Activated CD4-positive, alpha-beta T cell treated with anti-CD3 and anti-CD28 coated beads for 36 hours (primary cell): ENCODE measurements at regions not wholly inside any gene's neighbourhood (a gene's known extent, or its start where the extent isn't known, plus 50 kb on each side); places are given as distances from the start of the nearest gene placed in this dataset.

Source experiments
- ATAC-seq: fragments of 200-7000 bp; cut with Tn5 transposase; one replicate; pipeline ENCODE4 v1.10.0; 2021; ENCODE audit warnings: mild to moderate bottlenecking, moderate library complexity
- CTCF ChIA-PET: fragments of 350-600 bp; sonication (Branson Sonifier 250); formaldehyde crosslinking; loops from one replicate; lab custom pipeline; 2021; ENCODE audit warnings: antibody characterized with exemption; lab: Charles Lee
- POLR2A ChIA-PET: fragments of 350-600 bp; sonication (Branson Sonifier 250); formaldehyde crosslinking; loops from one replicate; lab custom pipeline; 2021; ENCODE audit warnings: antibody characterized with exemption, inconsistent platforms; lab: Charles Lee
- DNase-seq: peaks from one replicate; pipeline ENCODE4 v3.0.0-alpha.2; 2020
- H3K27ac Mint-ChIP-seq: one replicate; pipeline ENCODE4 v1.8.0; 2021; ENCODE audit warnings: mixed read lengths
- H3K27me3 Mint-ChIP-seq: one replicate; pipeline ENCODE4 v1.8.0; 2021; ENCODE audit warnings: mixed read lengths
- H3K36me3 Mint-ChIP-seq: one replicate; pipeline ENCODE4 v1.8.0; 2021; ENCODE audit warnings: low read depth, mixed read lengths
- H3K4me1 Mint-ChIP-seq: one replicate; pipeline ENCODE4 v1.8.0; 2021; ENCODE audit warnings: mixed read lengths
- H3K4me3 Mint-ChIP-seq: one replicate; pipeline ENCODE4 v1.8.0; 2021; ENCODE audit warnings: mild to moderate bottlenecking, moderate library complexity, mixed read lengths
- H3K9me3 Mint-ChIP-seq: one replicate; pipeline ENCODE4 v1.8.0; 2021; ENCODE audit warnings: low read depth, mixed read lengths
- intact Hi-C, 2 experiments: fragments of 100-400 bp; cut with DNase I in 1 of 2; cut with micrococcal nuclease in 1 of 2; formaldehyde crosslinking; loops; one replicate each; pipeline versions ENCODE4 v1.14.2 to v1.15.1; 2022 to 2024; cut with DNase I, micrococcal nuclease

DNA sequence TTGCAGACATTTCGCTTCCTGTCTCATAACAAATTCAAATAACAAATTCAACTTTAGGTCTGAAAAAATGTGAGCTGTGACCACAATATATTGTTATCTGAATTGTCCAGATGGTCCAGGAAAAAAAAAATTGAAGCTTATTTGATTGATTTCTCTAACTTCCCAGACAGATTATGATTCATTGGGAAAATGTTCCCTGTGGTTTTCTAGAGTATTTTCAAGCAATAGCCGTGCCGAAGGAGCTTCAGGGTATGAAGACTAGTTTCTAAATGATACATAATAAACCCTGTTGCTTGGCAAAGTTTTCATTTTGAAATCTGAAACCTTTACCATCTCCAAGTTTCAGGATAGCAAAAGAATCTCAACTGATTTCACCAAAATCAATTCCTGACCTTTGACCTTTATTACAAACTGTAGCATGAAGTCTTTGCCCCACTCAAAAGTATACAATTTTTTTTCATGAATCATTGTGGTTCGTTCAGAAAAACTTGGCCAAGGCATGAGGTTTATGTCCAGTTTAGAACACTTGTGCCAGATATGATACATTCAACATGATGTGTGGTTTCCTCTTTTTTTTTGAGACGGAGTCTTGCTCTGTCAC, 109.9 kb downstream of the JCAD start:
- intact Hi-C loops, result no loop called here
- Mint-ChIP-seq H3K4me3 (no peak overlapping the region), H3K27me3 (no peaks in the 10 kb centered on the region), H3K36me3 (no peaks in the 10 kb centered on the region), H3K4me1 (peaks cover 14% of the 10 kb centered on the region), H3K27ac (peak overlapping the region; percentile 29), H3K9me3 (no peaks in the 10 kb centered on the region)
- DNase-seq (no peak), ATAC-seq (peak; percentile 44)
- CTCF ChIA-PET, result interaction anchor here (0.7 to 1.1 kb wide), 3 partner anchors 19 to 83 kb away, joined by 3 to 4 read pairs (median 3); no protein-coding TSS in a partner anchor
- POLR2A ChIA-PET, result no interaction called here

DNA sequence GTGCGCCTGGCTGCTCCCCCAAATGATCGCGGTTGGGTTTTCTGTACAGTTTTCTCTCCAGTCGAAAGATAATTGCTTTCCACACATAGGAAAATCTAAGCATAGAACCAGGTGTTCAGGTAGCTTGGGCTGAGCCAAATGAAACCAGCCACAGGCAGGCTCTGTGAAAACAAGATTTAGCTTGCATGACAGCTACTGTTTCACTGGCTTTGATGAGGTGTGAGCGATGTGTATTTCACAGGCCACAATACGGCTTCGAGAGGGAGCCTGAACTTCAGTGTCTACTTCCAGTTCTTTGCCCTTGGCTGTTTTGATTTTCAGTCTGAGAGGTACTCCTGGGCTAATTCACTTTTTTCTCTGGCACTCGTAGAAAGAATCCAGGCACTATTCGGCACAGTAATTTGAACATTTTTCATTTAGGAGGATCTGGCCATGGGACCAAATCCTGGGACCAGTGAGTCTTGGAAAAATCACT, 110.5 kb downstream of the JCAD start:
- ChIA-PET POLR2A (no interaction called here), CTCF (interaction anchor here (0.7 to 1.1 kb wide), 3 partner anchors 18 to 83 kb away, joined by 3 to 4 read pairs (median 3); no protein-coding TSS in a partner anchor)
- DNase-seq (peak; percentile 44), ATAC-seq (peak; percentile 84)
- Mint-ChIP-seq H3K36me3 (no peaks in the 10 kb centered on the region), H3K27ac (no peak overlapping the region), H3K4me1 (peaks cover 14% of the 10 kb centered on the region), H3K4me3 (no peak overlapping the region), H3K27me3 (no peaks in the 10 kb centered on the region), H3K9me3 (no peaks in the 10 kb centered on the region)
- intact Hi-C loops, result no loop called here

DNA sequence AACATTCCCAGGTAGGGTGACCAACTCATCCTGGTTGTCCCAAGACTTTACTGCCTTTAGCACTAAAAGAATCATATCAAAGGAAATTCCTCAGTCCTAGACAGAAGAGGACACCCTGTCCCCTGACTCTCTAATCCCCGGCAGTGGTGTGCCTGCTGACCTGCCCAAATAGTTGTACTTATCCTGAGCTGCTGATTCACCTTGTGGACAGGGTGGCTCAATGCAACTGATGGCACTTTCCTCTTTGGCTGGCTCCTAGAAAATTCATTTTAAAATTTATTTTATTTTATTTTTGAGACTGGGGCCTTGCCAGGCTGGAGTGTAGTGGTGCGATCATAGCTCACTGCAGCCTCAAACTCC, 111.7 kb downstream of the JCAD start:
- Mint-ChIP-seq H3K27me3 (no peaks in the 10 kb centered on the region), H3K4me3 (no peak overlapping the region), H3K36me3 (no peaks in the 10 kb centered on the region), H3K4me1 (peaks cover 14% of the 10 kb centered on the region), H3K27ac (no peak overlapping the region), H3K9me3 (no peaks in the 10 kb centered on the region)
- no peak for DNase-seq
- ATAC-seq, result no peak
- intact Hi-C loops, result no loop called here
- ChIA-PET CTCF (no interaction called here), POLR2A (no interaction called here)

DNA sequence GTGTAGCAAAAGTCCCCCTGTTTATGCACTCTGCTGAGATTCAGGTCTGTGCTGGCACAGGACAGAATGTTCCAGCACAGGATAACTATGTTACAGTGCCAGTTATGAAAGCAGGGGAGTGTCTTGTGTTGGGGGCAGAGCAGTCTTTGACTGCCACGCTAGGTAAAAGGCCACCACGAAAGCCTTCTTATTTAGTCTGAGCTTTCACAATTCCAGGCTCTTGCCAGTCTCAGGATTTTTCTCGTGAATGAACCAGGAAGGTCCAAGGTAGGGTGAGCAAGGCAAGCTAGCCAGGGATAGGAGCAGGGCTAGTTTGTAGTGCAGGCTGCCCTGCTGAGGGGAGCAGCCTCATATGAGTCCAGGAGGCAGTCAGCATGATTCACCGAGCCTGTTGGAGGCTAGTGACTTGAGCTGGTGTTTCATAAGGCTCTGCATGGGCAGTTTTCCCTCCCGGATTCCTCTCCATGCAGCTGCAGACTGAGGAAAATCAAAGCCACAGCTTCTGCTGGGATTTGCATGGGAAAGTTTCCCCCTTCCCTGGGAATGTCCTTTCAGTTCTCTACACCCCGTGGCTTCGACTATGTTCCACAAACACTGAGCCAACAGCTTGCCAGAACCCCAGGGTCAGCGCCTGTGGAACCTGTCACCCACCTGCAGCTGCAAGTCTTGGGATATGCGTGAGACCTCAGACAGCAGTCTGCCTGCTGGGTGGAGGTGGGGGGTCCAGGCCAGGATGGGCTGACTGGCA, 112.3 kb downstream of the JCAD start:
- intact Hi-C loops, result no loop called here
- ATAC-seq (no peak), DNase-seq (no peak)
- ChIA-PET POLR2A (no interaction called here), CTCF (no interaction called here)
- Mint-ChIP-seq H3K9me3 (no peaks in the 10 kb centered on the region), H3K27me3 (peaks cover 2% of the 10 kb centered on the region), H3K27ac (no peak overlapping the region), H3K4me3 (no peak overlapping the region), H3K4me1 (peaks cover 14% of the 10 kb centered on the region), H3K36me3 (no peaks in the 10 kb centered on the region)

DNA sequence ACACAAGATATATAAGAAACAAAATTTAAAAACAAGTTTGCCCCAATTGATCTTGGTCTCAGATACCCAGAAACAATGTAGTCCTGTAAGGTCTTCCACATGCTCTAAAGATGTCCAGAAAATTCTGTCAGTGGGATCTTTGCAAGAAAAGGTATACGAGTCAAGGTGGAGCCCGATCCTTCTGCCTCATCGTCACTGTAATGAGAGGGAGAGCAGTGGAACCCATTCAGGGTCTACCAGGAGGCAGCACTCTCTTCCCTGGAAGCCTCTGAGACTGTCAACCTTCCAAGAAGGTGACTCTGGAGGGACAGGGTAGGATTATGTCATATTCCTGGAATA, 112.8 kb downstream of the JCAD start:
- Mint-ChIP-seq H3K36me3 (no peaks in the 10 kb centered on the region), H3K9me3 (no peaks in the 10 kb centered on the region), H3K4me3 (no peak overlapping the region), H3K27ac (no peak overlapping the region), H3K4me1 (peaks cover 14% of the 10 kb centered on the region), H3K27me3 (peaks cover 2% of the 10 kb centered on the region)
- ATAC-seq (no peak), DNase-seq (no peak)
- POLR2A ChIA-PET, result no interaction called here
- intact Hi-C loops, result no loop called here
- CTCF ChIA-PET, result no interaction called here

DNA sequence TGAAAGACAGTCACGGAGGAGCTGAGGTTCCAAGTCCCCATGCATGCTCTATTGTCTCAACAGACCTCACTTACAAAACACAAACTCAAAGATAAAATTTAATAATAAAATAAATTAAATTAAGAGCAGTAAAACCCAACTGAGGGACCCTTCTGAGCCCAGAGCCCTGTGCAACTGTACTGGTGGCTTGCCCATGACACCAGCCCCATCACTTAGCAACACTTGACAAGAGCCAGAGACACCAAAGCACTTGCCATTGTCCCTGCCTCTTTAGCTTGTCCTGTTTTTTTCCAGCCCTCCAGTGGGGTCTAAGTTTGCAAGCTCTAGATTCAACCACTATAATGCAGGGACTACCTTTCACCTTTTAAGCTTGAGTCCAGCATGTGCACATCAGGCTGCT, 117.9 kb downstream of the JCAD start:
- ChIA-PET CTCF (no interaction called here), POLR2A (no interaction called here)
- DNase-seq (no peak), ATAC-seq (no peak)
- Mint-ChIP-seq H3K27ac (no peak overlapping the region), H3K27me3 (peaks cover 12% of the 10 kb centered on the region), H3K4me3 (no peak overlapping the region), H3K4me1 (no peaks in the 10 kb centered on the region), H3K36me3 (no peaks in the 10 kb centered on the region), H3K9me3 (no peaks in the 10 kb centered on the region)
- intact Hi-C loops, result no loop called here

DNA sequence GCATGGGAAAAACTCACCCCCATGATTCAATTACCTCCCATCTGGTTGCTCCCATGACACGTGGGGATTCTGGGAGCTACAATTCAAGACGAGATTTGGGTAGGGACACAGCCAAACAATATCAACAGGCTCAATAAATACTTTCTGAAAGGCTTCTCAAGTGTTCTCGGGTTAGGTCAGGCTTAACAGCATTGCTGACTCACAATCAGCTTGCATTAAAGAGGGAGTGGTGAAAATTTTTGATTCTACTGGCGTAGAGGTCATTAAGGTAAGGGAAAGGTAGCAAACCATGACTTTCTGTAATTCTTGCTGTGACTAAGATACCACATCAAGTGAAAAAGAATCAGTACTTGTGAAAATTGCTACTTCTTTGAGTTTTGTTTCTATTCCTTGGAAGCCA, 126.4 kb downstream of the JCAD start:
- ChIA-PET POLR2A (no interaction called here), CTCF (interaction anchor here (0.6 kb wide), 1 partner anchor 140 kb away, joined by 3 read pairs; no protein-coding TSS in a partner anchor)
- no peak for DNase-seq
- peaks cover 12% of the 10 kb centered on the region for H3K27me3 Mint-ChIP-seq
- no peak overlapping the region for H3K27ac Mint-ChIP-seq
- no peaks in the 10 kb centered on the region for H3K9me3 Mint-ChIP-seq
- intact Hi-C loops, result no loop called here
- H3K4me3 Mint-ChIP-seq, result no peak overlapping the region
- ATAC-seq, result peak; percentile 61
- H3K4me1 Mint-ChIP-seq, result peaks cover 8% of the 10 kb centered on the region
- H3K36me3 Mint-ChIP-seq, result no peaks in the 10 kb centered on the region

DNA sequence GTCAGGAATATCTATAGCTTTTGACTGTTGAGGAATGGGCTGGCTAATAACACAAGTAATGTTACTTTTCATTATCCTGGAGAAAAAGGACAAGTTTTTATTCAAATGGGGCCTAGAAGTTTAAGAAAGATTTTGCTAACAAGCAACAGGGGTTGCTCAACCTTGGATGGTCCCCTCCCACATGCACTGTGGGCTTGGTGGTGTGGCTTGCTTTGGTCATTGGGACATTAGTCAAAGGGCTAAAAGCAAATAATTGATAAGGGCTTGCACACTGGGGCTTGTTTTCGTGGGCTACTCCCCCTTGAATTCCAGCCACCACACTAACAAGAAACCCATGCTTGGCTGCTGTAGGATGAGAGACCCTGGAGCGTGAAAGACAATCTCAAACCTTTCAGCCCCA, 127.6 kb downstream of the JCAD start:
- ATAC-seq (no peak), DNase-seq (no peak)
- H3K4me1 Mint-ChIP-seq, result peaks cover 8% of the 10 kb centered on the region
- ChIA-PET CTCF (no interaction called here), POLR2A (no interaction called here)
- H3K4me3 Mint-ChIP-seq, result no peak overlapping the region
- H3K27me3 Mint-ChIP-seq, result peaks cover 7% of the 10 kb centered on the region
- H3K27ac Mint-ChIP-seq, result no peak overlapping the region
- no peaks in the 10 kb centered on the region for H3K36me3 Mint-ChIP-seq
- intact Hi-C loops, result no loop called here
- no peaks in the 10 kb centered on the region for H3K9me3 Mint-ChIP-seq

DNA sequence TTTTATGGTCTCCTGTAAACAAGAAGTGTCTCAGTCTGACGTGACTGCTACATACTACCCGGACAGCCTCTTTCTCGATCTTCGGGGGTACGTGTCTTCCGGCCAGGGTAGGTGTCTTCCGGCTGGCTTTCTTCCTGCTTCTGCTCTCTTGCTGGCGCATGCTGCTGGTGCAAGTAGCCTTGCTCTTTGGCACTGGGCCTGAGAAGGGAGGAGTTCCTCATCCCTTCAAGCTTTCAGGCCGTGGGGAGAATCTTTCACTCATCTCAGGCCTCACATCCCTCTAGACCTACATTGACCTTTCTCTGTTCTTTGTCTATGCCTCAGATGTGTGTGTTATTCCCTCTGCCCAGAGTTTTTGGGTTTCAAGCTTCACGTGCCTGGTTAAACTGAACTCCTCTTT, 130.4 kb downstream of the JCAD start:
- no peak for DNase-seq
- POLR2A ChIA-PET, result no interaction called here
- intact Hi-C loops, result no loop called here
- CTCF ChIA-PET, result no interaction called here
- no peak for ATAC-seq
- no peak overlapping the region for H3K27ac Mint-ChIP-seq
- H3K36me3 Mint-ChIP-seq, result no peaks in the 10 kb centered on the region
- peaks cover 5% of the 10 kb centered on the region for H3K9me3 Mint-ChIP-seq
- H3K27me3 Mint-ChIP-seq, result peaks cover 4% of the 10 kb centered on the region
- no peak overlapping the region for H3K4me3 Mint-ChIP-seq
- H3K4me1 Mint-ChIP-seq, result peaks cover 8% of the 10 kb centered on the region

DNA sequence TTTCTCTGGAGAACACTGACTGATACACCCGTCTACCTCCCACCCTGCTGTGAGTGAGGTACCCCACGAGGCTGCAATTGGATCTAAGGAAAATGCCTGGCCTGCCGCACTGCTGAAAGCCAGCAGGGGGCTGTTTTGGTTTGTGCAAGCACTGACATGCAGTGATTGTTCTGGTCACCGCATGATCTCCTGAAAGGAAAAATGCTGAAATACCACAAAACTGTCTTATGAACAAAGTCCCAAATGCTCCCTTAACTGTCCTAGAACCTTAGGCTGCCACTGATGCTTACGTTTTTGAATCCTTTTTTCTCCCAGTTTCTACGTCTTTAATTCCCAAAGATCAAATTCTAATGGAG, 132.7 kb downstream of the JCAD start:
- intact Hi-C loops, result no loop called here
- CTCF ChIA-PET, result no interaction called here

DNA sequence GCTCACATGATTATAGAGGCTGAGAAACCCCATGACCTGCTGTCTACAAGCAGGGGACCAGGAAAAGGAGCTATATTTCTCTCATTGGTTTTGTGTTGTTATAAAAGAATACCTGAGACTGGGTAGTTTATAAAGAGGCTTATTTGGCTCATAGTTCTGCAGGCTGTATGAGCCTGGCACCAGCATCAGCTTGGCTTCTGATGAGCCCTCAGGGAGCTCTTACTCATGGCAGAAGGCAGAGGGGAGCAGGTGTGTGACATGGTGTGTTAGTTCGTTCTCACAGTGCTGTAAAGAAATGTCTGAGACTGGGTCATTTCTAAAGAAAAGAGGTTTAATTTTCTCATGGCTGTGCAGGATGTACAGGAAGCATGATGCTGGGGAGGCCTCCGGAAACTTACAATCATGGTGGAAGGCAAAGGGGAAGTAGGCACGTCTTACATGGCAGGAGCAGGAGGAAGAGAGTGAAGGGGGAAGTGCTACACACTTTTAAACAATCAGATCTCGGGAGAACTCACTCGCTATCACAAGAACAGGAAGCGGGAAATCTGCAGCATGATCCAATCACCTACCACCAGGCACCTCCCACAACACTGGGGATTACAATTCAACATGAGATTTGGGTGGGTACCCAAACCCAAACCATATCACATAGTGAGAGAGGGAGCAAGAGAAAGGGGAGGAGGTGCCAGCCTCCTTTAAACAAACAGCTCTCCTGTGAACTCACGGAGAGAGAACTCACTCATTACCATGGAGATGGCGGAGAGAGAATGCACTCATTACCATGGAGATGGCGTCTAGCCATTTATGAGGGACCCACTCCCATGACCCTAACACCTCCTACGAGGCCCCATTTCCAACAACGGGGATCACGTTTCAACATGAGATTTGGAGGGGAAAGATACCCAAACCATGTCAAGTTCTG, 133.4 kb downstream of the JCAD start:
- Mint-ChIP-seq H3K27ac (no peak overlapping the region), H3K36me3 (no peaks in the 10 kb centered on the region)

More for the DNA sequence above, 132.7 kb downstream of the JCAD start:
- Mint-ChIP-seq H3K9me3 (peaks cover 5% of the 10 kb centered on the region), H3K4me3 (no peak overlapping the region), H3K27ac (no peak overlapping the region), H3K4me1 (no peaks in the 10 kb centered on the region), H3K27me3 (peaks cover 5% of the 10 kb centered on the region), H3K36me3 (no peaks in the 10 kb centered on the region)
- DNase-seq (no peak), ATAC-seq (no peak)
- POLR2A ChIA-PET, result no interaction called here

More for the DNA sequence above, 133.4 kb downstream of the JCAD start:
- POLR2A ChIA-PET, result no interaction called here
- ATAC-seq (no peak), DNase-seq (no peak)
- Mint-ChIP-seq H3K4me1 (no peaks in the 10 kb centered on the region), H3K4me3 (no peak overlapping the region), H3K27me3 (peaks cover 3% of the 10 kb centered on the region), H3K9me3 (peaks cover 5% of the 10 kb centered on the region)
- CTCF ChIA-PET, result no interaction called here
- intact Hi-C loops, result no loop called here
